ENCODE measurements at regions not wholly inside any gene's neighbourhood (a gene's known extent, or its start where the extent isn't known, plus 50 kb on each side); places are given as distances from the start of the nearest gene placed in this dataset.

DNA sequence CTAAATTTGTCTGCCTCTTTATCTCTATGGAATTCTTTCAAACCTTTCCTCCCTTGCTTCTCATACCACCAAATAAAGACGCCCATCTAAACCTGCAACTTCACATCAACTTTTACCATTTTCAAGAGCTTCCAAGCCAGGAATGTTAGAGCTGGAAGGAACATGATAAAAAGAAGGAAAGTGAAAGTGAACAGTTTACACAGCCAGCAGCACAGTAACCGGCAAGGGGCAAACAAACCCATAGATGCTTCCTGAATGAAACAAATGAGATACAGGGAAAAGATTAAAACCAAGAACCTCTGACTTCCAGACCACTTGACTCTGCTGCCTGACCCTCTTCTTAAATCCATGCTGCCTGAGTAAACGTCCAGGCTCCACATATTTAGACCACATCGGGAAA is 231.1 kb upstream of the CA10 start (continued):
- TF ChIP-seq, protein P1, sequence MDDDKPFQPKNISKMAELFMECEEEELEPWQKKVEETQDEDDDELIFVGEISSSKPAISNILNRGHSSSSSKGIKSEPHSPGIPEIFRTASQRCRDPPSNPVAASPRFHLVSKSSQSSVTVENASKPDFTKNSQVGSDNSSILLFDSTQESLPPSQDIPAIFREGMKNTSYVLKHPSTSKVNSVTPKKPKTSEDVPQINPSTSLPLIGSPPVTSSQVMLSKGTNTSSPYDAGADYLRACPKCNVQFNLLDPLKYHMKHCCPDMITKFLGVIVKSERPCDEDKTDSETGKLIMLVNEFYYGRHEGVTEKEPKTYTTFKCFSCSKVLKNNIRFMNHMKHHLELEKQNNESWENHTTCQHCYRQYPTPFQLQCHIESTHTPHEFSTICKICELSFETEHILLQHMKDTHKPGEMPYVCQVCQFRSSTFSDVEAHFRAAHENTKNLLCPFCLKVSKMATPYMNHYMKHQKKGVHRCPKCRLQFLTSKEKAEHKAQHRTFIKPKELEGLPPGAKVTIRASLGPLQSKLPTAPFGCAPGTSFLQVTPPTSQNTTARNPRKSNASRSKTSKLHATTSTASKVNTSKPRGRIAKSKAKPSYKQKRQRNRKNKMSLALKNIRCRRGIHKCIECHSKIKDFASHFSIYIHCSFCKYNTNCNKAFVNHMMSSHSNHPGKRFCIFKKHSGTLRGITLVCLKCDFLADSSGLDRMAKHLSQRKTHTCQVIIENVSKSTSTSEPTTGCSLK (tag by site-specific recombination; IDR thresholded peaks at IDR 0.05), result no peak
- TF ChIP-seq, protein P2, sequence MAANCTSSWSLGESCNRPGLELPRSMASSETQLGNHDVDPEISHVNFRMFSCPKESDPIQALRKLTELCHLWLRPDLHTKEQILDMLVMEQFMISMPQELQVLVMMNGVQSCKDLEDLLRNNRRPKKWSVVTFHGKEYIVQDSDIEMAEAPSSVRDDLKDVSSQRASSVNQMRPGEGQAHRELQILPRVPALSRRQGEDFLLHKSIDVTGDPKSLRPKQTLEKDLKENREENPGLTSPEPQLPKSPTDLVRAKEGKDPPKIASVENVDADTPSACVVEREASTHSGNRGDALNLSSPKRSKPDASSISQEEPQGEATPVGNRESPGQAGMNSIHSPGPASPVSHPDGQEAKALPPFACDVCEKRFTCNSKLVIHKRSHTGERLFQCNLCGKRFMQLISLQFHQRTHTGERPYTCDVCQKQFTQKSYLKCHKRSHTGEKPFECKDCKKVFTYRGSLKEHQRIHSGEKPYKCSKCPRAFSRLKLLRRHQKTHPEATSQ (tag by site-specific recombination; IDR thresholded peaks at IDR 0.05), result no peak
- TF ChIP-seq, protein P3, sequence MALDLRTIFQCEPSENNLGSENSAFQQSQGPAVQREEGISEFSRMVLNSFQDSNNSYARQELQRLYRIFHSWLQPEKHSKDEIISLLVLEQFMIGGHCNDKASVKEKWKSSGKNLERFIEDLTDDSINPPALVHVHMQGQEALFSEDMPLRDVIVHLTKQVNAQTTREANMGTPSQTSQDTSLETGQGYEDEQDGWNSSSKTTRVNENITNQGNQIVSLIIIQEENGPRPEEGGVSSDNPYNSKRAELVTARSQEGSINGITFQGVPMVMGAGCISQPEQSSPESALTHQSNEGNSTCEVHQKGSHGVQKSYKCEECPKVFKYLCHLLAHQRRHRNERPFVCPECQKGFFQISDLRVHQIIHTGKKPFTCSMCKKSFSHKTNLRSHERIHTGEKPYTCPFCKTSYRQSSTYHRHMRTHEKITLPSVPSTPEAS (tag by site-specific recombination; IDR thresholded peaks at IDR 0.05), result no peak
- TF ChIP-seq ZNF548 (tag by site-specific recombination; IDR thresholded peaks at IDR 0.05), result no peak

DNA sequence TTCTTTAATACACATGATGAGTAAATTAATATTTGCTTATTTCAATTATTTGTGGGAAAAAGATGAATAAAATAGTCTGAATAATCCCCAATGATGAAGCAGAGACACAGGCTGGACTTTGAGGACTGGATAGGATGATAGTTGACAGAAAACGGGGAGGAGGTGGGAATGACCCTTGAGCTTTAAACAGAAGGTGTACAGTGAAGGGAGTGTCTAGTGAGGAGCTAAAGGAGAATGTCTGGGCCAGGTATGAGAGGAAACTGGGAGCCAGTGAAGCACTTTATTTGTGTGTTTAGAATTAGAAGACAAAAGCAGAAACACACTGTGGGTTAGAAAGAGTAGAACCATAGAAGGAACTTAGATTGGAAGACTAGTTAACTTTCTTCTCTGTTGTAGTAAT is 230.4 kb upstream of the CA10 start:
- ChIA-PET CTCF (interaction anchor here (0.7 kb wide), 1 partner anchor 452 kb away, joined by 4 read pairs; no protein-coding TSS in a partner anchor), POLR2A (no interaction called here)
- H3K9me3 ChIP-seq (ENCODE audit: control insufficient read depth, insufficient read depth, low read depth, low read length), result no peaks in the 10 kb centered on the region

DNA sequence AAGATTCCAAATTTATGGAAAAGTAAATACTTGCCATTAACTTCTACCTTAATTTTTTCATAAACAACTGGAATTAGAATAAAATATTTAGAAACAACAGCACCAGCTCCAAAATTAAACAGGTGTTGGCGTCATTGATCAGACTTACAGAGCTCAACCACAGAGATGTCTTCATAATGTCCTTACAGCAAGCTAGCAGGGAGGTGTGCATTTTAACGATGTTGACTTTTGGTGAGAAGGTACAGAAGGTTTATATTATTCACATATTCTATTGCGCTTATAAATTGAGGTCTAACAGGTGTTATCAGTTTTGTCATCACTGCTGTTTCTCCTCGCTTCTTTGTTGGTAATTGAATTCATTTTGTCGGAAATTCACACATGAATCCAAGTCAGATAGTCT is 226.2 kb upstream of the CA10 start:
- no peaks in the 10 kb centered on the region for H3K9me3 ChIP-seq (ENCODE audit: control insufficient read depth, insufficient read depth, low read depth, low read length)
- CTCF ChIA-PET, result interaction anchor here (0.8 to 2.9 kb wide), 3 partner anchors 9 to 179 kb away, joined by 3 to 23 read pairs (median 3); no protein-coding TSS in a partner anchor
- TF ChIP-seq GLIS2 (tag by site-specific recombination; IDR thresholded peaks at IDR 0.05) (no peak), RBAK (tag by site-specific recombination; IDR thresholded peaks at IDR 0.05) (no peak), ZNF211 (tag by site-specific recombination; IDR thresholded peaks at IDR 0.05; ENCODE audit: low read depth) (no peak), ZNF544 (tag by site-specific recombination; IDR thresholded peaks at IDR 0.05) (no peak), TCF7L2 (IDR thresholded peaks at IDR 0.05; ENCODE audit: borderline replicate concordance, low read depth, low read length) (no peak), ZNF214 (tag by site-specific recombination; IDR thresholded peaks at IDR 0.05; ENCODE audit: borderline replicate concordance) (no peak), ZNF596 (tag by site-specific recombination; IDR thresholded peaks at IDR 0.05) (no peak), ZNF558 (tag by site-specific recombination; IDR thresholded peaks at IDR 0.05) (no peak), ZNF37A (tag by site-specific recombination; IDR thresholded peaks at IDR 0.05) (no peak), KLF8 (tag by site-specific recombination; IDR thresholded peaks at IDR 0.05) (no peak), ZNF555 (tag by site-specific recombination; conservative IDR thresholded peaks at IDR 0.05) (no peak), ZBTB7A (tag by site-specific recombination; IDR thresholded peaks at IDR 0.05; ENCODE audit: low read depth) (no peak)
- TF ChIP-seq, protein P4, sequence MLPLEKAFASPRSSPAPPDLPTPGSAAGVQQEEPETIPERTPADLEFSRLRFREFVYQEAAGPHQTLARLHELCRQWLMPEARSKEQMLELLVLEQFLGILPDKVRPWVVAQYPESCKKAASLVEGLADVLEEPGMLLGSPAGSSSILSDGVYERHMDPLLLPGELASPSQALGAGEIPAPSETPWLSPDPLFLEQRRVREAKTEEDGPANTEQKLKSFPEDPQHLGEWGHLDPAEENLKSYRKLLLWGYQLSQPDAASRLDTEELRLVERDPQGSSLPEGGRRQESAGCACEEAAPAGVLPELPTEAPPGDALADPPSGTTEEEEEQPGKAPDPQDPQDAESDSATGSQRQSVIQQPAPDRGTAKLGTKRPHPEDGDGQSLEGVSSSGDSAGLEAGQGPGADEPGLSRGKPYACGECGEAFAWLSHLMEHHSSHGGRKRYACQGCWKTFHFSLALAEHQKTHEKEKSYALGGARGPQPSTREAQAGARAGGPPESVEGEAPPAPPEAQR (tag by site-specific recombination; IDR thresholded peaks at IDR 0.05), result no peak
- TF ChIP-seq, protein P5, sequence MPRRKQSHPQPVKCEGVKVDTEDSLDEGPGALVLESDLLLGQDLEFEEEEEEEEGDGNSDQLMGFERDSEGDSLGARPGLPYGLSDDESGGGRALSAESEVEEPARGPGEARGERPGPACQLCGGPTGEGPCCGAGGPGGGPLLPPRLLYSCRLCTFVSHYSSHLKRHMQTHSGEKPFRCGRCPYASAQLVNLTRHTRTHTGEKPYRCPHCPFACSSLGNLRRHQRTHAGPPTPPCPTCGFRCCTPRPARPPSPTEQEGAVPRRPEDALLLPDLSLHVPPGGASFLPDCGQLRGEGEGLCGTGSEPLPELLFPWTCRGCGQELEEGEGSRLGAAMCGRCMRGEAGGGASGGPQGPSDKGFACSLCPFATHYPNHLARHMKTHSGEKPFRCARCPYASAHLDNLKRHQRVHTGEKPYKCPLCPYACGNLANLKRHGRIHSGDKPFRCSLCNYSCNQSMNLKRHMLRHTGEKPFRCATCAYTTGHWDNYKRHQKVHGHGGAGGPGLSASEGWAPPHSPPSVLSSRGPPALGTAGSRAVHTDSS (tag by site-specific recombination; IDR thresholded peaks at IDR 0.05), result no peak

More for the DNA sequence above, 230.4 kb upstream of the CA10 start:
- H3K36me3 ChIP-seq (ENCODE audit: control insufficient read depth in 2 of 2, insufficient read depth in 1 of 2, low read length in 2 of 2), result no peaks in the 10 kb centered on the region
- H3K27ac ChIP-seq (ENCODE audit: extremely low read depth, low read depth, low read length), result no peak overlapping the region
- TF ChIP-seq ZFP37 (tag by site-specific recombination; IDR thresholded peaks at IDR 0.05), result no peak
- TF ChIP-seq, protein P6, sequence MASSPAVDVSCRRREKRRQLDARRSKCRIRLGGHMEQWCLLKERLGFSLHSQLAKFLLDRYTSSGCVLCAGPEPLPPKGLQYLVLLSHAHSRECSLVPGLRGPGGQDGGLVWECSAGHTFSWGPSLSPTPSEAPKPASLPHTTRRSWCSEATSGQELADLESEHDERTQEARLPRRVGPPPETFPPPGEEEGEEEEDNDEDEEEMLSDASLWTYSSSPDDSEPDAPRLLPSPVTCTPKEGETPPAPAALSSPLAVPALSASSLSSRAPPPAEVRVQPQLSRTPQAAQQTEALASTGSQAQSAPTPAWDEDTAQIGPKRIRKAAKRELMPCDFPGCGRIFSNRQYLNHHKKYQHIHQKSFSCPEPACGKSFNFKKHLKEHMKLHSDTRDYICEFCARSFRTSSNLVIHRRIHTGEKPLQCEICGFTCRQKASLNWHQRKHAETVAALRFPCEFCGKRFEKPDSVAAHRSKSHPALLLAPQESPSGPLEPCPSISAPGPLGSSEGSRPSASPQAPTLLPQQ (tag by site-specific recombination; IDR thresholded peaks at IDR 0.05), result no peak
- no peak for TF ChIP-seq ZNF777 (tag by site-specific recombination; IDR thresholded peaks at IDR 0.05; ENCODE audit: borderline replicate concordance)
- no peak for TF ChIP-seq ZFP3 (tag by site-specific recombination; IDR thresholded peaks at IDR 0.05; ENCODE audit: low read depth)
- TF ChIP-seq, protein P7, sequence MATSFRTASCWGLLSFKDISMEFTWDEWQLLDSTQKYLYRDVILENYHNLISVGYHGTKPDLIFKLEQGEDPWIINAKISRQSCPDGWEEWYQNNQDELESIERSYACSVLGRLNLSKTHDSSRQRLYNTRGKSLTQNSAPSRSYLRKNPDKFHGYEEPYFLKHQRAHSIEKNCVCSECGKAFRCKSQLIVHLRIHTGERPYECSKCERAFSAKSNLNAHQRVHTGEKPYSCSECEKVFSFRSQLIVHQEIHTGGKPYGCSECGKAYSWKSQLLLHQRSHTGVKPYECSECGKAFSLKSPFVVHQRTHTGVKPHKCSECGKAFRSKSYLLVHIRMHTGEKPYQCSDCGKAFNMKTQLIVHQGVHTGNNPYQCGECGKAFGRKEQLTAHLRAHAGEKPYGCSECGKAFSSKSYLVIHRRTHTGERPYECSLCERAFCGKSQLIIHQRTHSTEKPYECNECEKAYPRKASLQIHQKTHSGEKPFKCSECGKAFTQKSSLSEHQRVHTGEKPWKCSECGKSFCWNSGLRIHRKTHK (tag by site-specific recombination; IDR thresholded peaks at IDR 0.05), result no peak
- no peak for TF ChIP-seq ZNF629 (tag by site-specific recombination; IDR thresholded peaks at IDR 0.05)
- no peak for TF ChIP-seq ZNF10 (tag by site-specific recombination; IDR thresholded peaks at IDR 0.05)
- TF ChIP-seq ZNF48 (tag by site-specific recombination; IDR thresholded peaks at IDR 0.05), result no peak
- no peaks in the 10 kb centered on the region for H3K4me1 ChIP-seq (ENCODE audit: control insufficient read depth, insufficient read depth, low read length)
- no peak overlapping the region for H3K4me3 ChIP-seq (ENCODE audit: low read depth, low read length)

More for the DNA sequence above, 226.2 kb upstream of the CA10 start:
- POLR2A ChIA-PET, result no interaction called here
- H3K36me3 ChIP-seq (ENCODE audit: control insufficient read depth in 2 of 2, insufficient read depth in 1 of 2, low read length in 2 of 2), result no peaks in the 10 kb centered on the region
- no peak overlapping the region for H3K27ac ChIP-seq (ENCODE audit: extremely low read depth, low read depth, low read length)
- H3K4me3 ChIP-seq (ENCODE audit: low read depth, low read length), result no peak overlapping the region
- no peaks in the 10 kb centered on the region for H3K4me1 ChIP-seq (ENCODE audit: control insufficient read depth, insufficient read depth, low read length)
